Glutamatergic neuron (in vitro differentiated cells): ENCODE measurements at regions not wholly inside any gene's neighbourhood (a gene's known extent, or its start where the extent isn't known, plus 50 kb on each side); places are given as distances from the start of the nearest gene placed in this dataset.
A peak's percentile ranks its signal among the peaks of the same experiment; 100 is the strongest.

Source experiments
- DNase-seq: peaks from one replicate; pipeline ENCODE4 v3.0.0; 2022
- H3K27ac Mint-ChIP-seq: one replicate; pipeline ENCODE4 v1.8.0; 2020; ENCODE audit warnings: mild to moderate bottlenecking, mixed read lengths, inconsistent platforms; ENCODE audit not compliant: unreplicated experiment
- H3K27me3 Mint-ChIP-seq: one replicate; pipeline ENCODE4 v1.8.0; 2020; ENCODE audit warnings: mild to moderate bottlenecking, moderate library complexity, mixed read lengths, inconsistent platforms; ENCODE audit not compliant: unreplicated experiment
- H3K36me3 Mint-ChIP-seq: one replicate; pipeline ENCODE4 v1.8.0; 2020; ENCODE audit warnings: mild to moderate bottlenecking, mixed read lengths, inconsistent platforms; ENCODE audit not compliant: unreplicated experiment
- H3K4me1 Mint-ChIP-seq: one replicate; pipeline ENCODE4 v1.8.0; 2020; ENCODE audit warnings: mild to moderate bottlenecking, low read depth, mixed read lengths, inconsistent platforms; ENCODE audit not compliant: unreplicated experiment
- H3K4me3 Mint-ChIP-seq: one replicate; pipeline ENCODE4 v1.8.0; 2020; ENCODE audit warnings: mild to moderate bottlenecking, mixed read lengths, inconsistent platforms; ENCODE audit not compliant: unreplicated experiment
- H3K9me3 Mint-ChIP-seq: one replicate; pipeline ENCODE4 v1.8.0; 2020; ENCODE audit warnings: mild to moderate bottlenecking, moderate library complexity, mixed read lengths, inconsistent platforms; ENCODE audit not compliant: unreplicated experiment
- TF ChIP-seq, protein P1 (sequence below): fragments of 200-600 bp; sonication (generic); IDR thresholded peaks from one replicate; pipeline ENCODE4 v1.5.0; 2021; ENCODE audit not compliant: partially characterized antibody, unreplicated experiment

DNA sequence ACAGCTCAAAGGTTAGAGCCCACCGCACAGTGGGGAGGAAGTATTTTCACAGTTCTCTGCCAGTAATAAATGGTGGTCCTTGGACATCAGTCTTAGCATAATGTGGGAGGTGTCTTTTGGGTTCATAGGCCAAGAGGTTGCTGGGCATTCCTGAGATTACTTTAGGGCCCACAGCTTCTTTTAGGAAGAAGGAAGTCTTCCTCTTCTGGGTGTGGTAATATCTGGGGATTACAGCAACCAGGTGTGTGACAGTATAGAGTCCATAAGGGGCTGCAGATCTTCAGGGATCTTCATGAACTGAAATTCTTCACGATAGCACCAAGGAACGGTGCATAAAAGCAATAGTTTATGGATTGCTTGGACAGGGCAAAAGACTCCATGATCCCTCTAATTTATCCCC, 56.2 kb upstream of the PTGR2 start:
- Mint-ChIP-seq H3K36me3 (no peaks in the 10 kb centered on the region), H3K27ac (no peak overlapping the region), H3K9me3 (no peaks in the 10 kb centered on the region), H3K4me3 (no peak overlapping the region), H3K4me1 (peaks cover under 1% of the 10 kb centered on the region), H3K27me3 (no peaks in the 10 kb centered on the region)
- TF ChIP-seq, protein P1, sequence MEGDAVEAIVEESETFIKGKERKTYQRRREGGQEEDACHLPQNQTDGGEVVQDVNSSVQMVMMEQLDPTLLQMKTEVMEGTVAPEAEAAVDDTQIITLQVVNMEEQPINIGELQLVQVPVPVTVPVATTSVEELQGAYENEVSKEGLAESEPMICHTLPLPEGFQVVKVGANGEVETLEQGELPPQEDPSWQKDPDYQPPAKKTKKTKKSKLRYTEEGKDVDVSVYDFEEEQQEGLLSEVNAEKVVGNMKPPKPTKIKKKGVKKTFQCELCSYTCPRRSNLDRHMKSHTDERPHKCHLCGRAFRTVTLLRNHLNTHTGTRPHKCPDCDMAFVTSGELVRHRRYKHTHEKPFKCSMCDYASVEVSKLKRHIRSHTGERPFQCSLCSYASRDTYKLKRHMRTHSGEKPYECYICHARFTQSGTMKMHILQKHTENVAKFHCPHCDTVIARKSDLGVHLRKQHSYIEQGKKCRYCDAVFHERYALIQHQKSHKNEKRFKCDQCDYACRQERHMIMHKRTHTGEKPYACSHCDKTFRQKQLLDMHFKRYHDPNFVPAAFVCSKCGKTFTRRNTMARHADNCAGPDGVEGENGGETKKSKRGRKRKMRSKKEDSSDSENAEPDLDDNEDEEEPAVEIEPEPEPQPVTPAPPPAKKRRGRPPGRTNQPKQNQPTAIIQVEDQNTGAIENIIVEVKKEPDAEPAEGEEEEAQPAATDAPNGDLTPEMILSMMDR, result no peak
- DNase-seq, result no peak

DNA sequence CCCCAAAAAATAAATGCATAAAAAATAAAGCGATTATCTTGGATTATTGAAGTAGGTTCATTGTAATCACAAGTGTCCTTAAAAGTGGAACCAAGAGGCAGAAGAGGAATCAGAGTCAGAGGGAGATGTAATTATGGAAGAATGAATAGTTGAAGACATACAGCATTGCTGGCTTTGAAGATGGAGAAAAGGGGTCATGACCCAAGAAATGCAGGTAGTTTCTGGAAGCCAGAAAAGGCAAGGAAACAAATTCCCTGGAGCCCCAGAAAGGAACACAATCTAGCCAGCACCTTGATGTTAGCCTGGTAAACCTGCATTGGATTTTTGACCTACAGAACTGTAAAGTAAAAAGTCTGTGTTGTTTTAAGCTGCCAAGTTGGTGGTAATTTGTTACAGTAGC, 57.5 kb upstream of the PTGR2 start:
- TF ChIP-seq, protein P1, result no peak
- Mint-ChIP-seq H3K4me1 (peaks cover 10% of the 10 kb centered on the region), H3K9me3 (peaks cover under 1% of the 10 kb centered on the region), H3K27ac (no peak overlapping the region), H3K27me3 (peaks cover 3% of the 10 kb centered on the region), H3K4me3 (no peak overlapping the region), H3K36me3 (no peaks in the 10 kb centered on the region)
- no peak for DNase-seq

DNA sequence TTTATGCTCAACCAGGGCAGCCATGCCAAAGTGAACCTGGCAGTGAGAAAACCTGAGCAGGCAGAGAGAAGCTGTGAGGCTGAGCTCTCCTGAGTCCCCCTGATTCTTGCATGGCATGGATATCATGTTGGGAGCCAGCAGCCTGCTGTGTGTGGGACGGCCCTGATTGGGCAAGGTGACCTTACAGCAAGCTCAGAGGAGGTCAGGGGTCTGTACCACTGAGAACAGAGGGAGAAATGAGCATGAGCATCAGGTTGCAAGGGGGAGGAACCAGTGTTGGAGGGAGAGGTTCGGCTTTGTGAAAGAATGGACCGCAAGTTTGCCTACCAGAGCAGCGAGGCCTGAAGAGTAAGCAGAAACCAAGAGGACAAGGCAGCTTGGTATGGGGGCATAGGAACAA, 59.1 kb upstream of the PTGR2 start:
- Mint-ChIP-seq H3K27me3 (peaks cover 5% of the 10 kb centered on the region), H3K4me1 (peaks cover 16% of the 10 kb centered on the region)

DNA sequence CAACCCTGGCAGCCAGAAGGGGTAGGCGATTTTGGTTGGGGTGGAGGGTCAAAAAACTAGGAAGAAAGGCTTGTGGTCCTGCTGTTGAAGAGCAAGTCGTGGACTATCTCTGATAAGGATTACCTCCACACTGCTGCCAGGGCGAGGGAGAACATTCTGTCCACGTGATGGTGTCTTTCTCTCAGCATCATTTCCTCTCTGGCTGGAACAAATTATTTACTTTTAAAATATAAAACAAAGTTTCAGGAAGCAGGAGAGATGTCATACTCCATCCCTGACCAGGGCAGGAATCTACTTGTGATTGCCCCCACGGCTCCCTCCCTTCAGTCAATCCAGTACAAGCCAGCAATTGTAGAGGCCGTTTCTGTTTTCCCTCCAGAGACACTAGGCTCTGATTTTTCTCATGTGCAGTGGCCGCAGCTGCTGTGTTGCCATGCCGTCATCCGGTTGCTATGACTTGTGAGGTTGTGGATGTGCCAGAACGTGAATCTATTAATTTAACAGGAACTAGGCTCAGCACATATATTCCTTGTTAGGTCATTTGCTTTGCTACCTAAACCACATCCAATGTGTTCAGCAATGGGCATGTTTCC, 61.5 kb upstream of the PTGR2 start:
- H3K4me3 Mint-ChIP-seq, result peak overlapping the region; percentile 46
- H3K27me3 Mint-ChIP-seq, result peaks cover 10% of the 10 kb centered on the region
- H3K27ac Mint-ChIP-seq, result no peak overlapping the region
- TF ChIP-seq, protein P1, result no peak
- DNase-seq, result peak; percentile 39
- H3K36me3 Mint-ChIP-seq, result no peaks in the 10 kb centered on the region
- peaks cover 6% of the 10 kb centered on the region for H3K9me3 Mint-ChIP-seq
- peaks cover 27% of the 10 kb centered on the region for H3K4me1 Mint-ChIP-seq

More for the DNA sequence above, 59.1 kb upstream of the PTGR2 start:
- H3K36me3 Mint-ChIP-seq, result no peaks in the 10 kb centered on the region
- no peak overlapping the region for H3K27ac Mint-ChIP-seq
- H3K4me3 Mint-ChIP-seq, result no peak overlapping the region
- no peak for DNase-seq
- peaks cover 5% of the 10 kb centered on the region for H3K9me3 Mint-ChIP-seq
- TF ChIP-seq, protein P1, result no peak

DNA sequence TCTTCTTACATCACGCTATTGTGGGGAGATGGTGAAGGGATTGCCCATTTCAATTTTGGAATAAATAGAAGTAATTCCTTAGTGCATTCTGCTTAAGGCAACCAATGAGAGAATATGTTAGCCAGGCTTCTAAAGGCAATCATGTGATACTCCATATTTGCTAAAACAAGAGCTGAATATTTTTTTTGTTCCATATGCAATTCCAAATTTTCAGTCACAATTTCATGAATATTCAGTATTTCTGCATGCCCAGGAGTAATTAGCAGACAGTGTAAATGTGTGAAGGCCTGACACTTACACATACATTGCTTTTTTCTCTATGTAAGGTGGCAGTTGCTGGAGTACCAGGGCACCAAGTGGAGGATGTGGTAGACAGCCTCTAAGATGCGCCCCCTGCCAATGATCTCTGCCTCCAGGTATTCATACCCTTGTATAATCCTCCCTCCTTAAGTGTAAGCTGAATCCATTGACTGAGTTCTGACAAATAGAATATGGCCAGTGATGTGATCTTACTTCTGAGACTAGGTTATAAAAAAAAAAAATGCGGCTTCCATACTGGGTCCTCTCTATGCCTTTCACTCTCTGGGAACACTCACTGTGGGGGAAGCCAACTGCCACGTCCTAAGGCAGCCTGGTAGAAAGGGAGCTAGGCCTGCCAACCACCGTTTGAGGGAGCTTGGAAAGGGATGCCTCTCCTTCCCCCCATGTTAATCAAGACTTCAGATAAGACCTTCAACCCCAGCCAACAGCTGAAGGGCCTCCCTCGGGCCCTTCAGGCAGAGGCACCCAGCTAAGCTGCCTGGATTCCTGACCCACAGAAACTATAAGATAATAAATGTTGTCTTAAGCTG, 62.7 kb upstream of the PTGR2 start:
- peaks cover 31% of the 10 kb centered on the region for H3K4me1 Mint-ChIP-seq
- no peaks in the 10 kb centered on the region for H3K36me3 Mint-ChIP-seq
- peaks cover 10% of the 10 kb centered on the region for H3K27me3 Mint-ChIP-seq
- peak overlapping the region; percentile 42 for H3K4me3 Mint-ChIP-seq
- peaks cover 6% of the 10 kb centered on the region for H3K9me3 Mint-ChIP-seq
- H3K27ac Mint-ChIP-seq, result no peak overlapping the region
- no peak for DNase-seq
- TF ChIP-seq, protein P1, result no peak
